ENCODE measurements at regions not wholly inside any gene's neighbourhood (a gene's known extent, or its start where the extent isn't known, plus 50 kb on each side); places are given as distances from the start of the nearest gene placed in this dataset.

DNA sequence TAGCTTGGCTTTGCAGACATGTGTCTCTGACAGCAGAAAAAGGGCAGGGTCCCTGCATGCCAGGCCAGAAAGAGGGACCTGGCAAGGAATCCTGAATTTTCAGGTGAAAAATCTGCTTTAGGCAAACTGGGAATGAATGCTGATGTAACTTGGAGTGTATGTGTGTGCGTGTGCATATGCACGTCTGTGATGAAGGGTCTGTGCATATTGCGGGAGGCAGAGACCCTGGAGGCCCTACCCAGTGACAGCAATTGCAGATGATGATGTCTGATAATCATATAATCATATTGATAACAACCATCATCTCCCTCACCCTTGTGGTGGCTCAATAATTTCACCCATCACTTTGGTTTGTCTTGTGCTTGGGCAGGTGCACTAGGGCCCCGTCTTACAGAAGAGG lies 80.7 kb upstream of the SDK2 start:
- DNase-seq, result no peak

DNA sequence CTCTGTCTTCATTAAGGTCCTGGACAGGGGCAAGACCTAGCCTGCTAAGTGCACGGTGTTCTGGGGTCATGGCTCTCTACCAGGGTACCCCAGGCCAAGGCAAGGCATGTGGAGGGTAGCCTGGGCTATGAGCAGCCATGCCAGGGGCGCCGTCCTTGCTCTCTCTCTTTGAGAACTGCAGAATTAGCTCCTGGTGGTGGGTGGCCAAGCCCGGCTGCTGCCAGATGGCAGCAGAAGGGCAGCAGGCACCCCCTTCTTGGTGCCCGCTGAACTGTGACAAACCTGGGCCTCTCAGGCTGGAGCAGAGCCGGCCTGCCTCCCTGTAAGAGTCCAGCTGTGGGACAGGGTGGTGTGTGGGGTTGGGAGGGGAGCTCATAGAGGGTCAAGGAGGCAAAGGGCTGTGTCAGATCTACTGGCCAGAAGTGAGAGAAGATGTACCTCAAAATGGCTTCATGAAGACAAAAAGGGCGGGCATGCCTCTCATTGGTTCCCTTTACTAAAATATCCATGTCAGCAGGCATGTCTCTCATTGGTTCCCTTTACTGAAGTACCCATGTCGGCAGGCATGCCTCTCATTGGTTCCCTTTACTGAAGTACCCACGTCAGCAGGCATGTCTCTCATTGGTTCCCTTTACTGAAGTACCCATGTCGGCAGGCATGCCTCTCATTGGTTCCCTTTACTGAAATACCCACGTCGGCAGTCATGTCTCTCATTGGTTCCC lies 81.7 kb upstream of the SDK2 start:
- DNase-seq, result no peak

DNA sequence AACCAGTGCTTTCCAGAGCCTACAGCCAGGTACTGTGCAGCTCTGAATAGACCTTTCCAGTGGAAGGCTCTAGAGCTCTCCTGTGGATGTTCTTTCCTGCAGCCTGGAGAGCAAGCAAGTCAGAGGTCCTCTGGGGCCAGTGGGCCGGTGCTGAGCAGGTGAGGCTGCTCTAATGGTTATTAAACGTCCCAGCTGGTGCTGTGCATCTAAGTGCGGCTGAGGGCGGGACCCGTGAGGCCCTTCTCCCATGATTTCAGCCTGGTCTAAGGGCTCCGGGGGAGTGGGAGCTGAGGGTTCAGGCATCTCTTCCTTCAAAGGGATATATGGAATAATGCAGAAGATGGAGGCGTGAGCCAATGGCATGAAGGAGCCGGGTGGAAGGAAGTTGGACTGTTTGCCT lies 83.7 kb upstream of the SDK2 start:
- no peak for DNase-seq

DNA sequence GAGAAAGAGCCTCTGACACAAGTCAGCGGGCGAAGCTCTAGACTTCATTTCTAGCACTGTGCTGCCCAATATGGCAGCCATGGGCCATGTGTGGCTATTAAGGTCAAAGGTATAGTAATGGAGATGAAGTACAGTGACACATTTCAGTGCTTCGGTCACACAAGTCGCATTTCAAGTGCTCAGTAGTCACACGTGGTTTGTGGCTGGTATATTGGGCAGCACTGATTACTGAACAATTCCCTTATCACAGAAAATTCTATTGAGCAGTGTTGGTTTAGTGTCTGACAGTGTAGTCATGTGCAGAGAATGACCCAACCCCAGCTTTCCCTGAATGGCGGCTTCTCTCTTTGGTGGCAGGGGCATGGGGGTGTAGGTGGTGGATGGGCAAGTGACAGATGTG lies 84.9 kb upstream of the SDK2 start:
- DNase-seq, result no peak

DNA sequence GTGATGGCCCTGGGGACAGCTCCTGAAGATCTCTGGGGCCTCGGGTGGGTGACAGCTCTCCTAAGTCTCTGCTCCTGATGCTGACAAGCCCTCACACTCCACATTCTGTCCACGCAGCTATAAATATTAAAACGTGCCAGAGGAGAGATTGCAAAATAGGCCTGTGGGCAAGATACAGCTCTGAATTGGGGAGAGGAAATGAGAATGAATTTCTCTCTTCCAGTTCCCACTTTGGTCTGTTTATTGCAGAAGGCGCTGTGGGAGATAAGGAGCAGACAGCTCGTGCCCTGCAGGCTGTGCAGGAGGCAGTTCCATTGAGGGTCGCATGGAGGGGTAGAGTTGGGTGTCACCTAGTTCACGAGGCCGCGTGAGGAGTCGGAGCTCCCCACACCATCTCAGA lies 87.5 kb upstream of the SDK2 start:
- no peak for DNase-seq

DNA sequence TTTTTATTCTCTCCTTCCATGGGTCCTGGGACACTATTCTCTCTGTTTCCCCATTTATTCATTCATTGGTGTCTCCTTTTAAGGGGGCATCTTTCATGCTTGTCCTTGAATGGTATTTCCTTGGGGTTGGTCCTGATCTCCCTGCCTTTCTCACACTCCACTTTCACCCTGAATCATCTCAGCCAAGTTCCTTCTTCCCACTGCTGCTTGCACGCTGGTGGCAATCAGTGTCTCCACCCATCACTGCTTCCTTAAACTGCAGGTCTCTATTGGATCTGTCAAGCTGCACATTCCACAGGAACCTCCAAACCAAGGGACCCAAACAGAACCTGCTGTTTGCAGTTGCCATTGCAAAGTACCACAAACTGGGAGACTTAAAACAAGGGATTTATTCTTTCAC lies 89.3 kb upstream of the SDK2 start:
- DNase-seq, result no peak

DNA sequence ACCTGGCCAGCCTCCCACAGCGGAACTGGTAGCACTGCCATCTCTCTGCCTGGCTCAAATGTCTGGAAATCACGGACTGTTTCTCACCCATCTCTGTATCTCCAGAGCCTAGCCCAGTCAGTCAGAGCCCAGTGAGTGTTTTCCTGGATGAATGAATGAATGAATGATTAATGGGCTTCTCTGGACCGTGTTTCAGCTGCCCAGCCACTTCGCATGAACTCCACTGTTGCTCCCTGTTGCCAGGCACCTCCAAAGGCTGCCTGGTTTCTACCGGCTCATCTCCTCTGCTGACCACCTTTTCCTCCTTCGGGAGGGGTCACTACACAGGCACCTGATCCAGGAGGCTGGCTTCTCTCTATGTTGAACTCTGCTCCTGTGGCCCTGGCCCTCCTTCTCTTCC lies 91.0 kb upstream of the SDK2 start:
- DNase-seq, result no peak

DNA sequence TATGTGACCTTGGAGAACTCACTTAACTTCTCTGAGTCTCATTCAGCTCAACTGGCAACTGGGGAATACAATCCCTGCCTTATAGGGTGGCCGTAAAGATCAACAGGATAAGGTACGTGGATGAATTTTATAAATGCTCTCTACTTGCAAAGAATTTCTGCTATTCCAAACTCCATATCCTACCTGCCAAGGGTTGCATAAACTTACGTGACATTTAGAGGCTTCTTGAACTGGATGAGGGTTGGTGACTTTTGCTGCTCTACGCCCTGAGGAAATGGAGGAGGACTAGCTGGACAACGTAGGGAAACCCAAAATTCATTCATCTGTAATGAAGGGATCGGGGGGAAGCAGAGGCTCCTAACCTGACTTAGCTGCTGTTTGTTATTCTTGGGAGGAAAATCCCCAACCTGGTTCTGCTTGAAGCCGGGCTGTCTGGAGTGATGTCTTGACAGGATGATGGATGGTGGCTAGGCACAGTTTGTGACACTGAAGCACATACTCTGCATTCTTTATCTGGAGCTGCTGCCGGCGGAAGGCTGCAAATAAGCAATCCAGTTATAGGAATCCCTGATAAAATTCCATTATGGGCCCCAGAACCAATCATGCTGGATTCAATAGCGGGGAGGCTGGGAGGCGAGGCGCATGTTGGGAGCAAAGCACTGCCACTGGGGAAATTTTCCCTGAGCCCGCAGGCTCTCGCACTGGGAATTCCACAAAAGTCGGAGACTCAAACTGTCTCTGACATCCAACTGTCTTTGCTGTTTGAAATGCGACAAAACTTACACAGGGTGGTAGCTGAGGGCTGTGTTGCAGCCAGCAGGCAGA lies 94.7 kb upstream of the SDK2 start:
- DNase-seq, result no peak

DNA sequence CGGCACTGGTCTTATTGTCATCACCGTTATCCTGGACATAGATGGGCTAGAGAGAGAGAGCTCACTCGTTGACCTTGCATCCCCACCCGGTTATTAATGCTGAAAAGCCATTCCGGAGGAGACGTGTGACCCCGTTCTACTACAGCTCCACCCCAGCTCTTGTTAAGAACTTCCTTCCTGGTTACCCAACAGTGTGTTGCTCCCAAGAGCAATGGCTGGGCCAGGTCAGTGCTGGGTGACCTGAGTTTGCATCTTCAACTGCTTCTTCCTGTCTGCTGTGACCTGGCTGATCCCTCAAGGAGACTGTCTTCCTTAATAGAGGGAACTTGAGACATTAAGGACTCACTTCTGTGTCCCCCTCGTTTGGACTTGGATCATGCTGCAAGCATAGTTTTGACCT lies 96.1 kb upstream of the SDK2 start:
- no peak for DNase-seq

DNA sequence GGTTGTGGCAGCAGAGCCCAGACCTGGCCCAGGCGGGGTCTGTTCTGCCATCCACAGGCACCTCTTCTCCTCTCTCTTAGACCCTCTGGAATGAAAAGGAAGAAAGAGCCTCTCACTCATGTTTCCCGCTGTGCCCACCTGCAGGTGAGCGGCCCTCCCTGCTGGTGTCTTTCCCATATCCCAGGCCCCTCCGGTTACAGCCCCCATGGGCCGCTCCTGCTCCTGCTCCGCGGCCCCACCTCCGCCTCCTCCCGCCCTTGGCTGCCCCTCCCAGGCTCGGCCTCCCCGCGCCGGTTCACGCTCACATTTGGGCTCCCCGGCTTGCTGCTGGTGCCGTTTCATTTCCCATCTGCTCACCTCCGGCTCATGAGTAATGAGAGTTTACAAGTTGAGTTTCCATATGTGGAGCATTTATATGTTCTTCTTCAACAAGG lies 98.7 kb upstream of the SDK2 start:
- DNase-seq, result no peak

DNA sequence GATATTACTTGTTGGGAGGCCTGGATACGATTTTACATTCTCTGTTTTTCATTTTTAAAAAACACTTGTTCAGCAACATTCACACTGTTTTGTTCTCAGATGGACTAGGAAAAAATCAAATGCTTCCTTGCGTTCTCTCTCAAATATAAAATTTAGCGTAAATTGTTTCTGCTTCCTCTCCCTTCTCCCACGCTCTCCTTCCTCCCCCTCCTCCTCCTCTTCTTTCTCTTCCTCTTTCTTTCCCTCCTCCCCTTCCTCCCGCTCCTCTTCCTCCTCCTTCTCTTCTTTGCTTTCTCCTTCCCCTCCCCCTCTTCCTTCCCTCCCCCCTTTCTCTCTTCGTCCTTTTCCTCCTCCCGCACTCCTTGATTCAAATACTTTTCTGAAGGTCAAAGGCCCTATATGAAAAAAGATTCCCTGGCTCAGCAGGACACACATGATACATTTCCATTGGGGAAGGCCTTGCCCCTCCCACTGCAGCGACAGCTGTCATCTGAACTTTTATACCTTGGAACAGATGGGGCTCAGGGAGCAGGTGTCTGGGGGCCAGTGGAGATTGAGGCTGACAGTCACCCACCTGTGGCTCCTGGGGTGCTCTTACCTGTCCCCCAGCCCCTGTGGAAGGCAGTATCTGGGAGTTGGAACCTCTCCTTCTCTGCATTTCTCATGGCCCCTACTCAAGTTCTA lies 99.4 kb upstream of the SDK2 start:
- no peak for DNase-seq

DNA sequence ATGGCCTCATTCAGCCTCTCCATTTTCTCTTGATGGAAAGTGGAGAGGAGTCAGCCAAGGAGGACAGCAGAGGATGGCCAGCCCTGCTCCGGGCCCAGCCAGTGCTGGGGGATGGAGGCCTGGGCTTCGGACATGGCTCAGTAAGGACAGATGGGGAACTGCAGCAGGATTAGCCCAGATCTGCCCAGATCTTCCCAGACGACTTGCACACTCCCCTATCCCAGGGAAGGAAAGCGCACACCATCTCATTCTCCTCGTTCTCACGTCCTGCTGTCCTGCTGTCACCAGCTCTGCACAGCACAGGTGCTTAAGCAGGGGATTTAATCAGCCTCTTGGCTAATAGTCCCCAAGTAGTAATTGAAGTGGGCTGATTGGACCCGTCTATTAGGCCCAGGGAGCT lies 100.2 kb upstream of the SDK2 start:
- no peak for DNase-seq

DNA sequence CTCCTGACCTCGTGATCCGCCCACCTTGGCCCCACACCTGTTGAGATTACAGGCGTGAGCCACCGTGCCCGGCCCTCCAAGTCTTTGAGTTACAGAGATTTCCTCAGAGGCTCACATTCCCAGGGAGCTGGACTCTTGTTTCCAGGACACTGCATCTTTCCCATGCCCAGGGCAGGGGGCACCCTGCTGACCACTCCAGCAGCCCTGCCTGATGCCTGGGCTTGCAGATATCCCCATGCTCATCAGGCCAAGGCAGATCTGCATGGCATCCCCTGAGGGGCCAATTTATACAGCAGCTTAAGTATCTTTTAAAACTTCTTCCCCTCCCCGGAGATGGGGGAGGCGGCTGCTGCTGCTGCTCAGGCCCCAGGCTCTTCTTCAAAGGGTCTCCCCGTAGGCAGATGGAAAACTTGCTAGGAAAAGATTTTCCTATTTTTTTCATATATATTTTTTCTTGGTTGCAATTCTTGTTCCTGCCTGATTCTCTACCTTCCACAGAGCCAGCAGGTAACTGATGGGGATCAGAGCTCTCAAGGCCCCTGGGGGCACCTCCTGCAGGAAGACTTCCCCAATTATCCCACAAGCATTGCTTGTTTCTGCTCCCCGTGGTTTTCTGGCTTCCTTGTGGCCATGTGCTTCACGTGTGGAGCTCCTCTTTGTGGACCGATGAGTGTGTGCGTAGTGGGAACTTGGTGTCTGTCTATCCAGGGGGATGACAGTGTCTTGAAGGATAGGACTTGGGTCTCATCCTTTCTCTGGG lies 102.2 kb upstream of the SDK2 start:
- no peak for DNase-seq

DNA sequence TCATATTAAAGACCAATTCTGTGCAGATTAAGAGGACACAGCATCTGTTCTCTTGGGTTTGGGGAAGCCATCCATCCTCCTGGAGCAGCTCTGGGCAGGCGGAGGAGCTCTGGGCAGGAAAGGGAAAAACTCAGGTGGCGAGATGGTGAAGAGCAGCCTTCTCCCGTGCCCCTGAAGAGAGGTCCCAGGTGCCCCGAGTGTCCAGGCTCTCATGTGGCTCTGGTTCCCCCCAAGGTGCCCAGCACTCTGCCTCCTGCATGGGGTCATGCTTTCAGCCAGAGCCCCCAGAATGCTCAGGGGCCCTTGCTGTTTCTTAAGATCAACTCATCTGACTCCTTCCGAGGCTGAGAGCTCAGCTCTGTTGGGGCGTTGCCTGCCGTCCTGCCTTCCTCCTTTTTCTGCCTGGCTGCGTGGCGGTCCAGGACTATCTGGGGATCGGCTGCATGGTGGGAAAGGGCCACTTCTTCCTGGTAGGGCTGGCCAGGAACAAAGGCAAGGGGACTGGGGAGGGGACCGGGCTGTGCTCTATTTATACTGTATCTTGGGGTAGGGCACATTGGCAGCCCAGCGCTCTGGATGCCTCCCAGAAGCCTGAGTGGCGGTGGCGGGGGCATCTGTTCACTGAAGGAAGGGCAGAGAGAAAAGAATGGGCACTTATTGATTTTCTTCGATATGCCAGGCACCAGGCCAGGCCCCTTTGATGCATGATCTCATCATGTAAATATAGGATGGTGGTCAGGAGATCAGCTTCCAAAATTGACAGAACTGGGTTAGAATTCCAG lies 103.2 kb upstream of the SDK2 start:
- no peak for DNase-seq

DNA sequence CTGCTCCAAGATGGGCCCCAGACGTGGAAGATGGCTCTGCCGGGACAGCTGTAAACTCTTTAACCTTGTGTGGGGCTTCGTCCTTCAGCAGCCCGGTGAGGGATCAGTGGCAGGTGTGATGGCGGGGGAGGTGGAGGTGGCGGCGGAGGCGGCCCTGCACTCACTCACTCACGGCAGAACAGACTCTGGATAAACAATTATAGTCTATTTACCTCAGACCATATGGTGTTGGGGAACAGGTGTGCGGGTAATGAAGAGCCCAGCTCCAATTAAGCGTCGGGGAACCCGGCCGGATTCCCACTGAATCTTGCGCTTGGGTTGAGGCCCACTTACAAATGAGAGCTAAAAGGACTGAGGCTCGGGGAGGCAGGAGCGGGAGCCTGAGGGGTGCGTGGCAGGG lies 104.3 kb upstream of the SDK2 start:
- no peak for DNase-seq

DNA sequence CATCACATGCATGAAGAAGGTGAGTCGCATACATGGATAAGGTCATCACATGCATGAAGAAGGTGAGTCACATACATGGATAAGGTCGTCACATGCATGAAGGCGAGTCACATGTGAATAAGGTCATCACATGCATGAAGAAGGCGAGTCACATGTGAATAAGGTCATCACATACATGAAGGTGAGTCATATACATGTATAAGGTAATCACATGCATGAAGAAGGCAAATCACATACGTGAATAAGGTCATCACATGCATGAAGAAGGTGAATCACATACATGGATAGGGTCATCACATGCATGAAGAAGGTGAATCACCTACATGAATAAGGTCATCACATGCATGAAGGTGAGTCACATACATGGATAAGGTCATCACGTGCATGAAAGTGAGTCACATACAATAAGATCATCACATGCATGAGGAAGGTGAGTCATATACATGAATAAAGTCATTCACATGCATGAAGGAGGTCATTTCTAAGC lies 105.1 kb upstream of the SDK2 start:
- no peak for DNase-seq

DNA sequence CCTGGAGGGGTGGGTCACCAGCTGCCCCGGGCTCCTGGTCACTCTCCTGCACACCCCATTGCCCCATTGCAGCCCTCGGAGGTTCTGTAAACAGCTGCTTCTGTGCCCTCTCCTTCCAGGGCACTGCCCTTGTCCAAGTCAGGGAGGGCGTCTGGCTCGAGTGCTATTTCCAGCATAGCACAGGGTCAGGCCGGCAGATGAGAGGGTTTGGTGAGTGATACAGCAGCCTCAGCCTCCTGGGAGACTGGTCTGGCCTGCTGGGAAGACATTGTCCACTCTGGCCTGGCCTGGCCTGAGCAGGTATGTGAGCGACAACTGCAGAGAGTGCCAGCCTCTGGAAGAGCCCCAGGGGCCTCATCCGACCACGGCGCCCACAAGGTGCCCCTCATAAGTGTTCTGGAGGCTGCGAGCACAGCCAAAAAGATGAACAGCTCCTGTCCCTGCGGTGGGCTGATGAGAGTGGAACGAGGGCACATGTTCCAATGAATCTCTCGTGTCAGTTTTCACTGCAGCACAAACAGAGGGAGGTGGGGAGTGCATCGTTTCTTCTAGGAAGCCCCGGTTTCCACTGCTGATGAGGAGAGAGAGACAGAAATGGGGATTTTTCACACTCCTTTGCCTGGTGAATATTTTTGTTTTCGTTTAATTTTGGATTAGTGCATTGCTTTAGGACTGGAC lies 105.8 kb upstream of the SDK2 start:
- DNase-seq, result no peak

DNA sequence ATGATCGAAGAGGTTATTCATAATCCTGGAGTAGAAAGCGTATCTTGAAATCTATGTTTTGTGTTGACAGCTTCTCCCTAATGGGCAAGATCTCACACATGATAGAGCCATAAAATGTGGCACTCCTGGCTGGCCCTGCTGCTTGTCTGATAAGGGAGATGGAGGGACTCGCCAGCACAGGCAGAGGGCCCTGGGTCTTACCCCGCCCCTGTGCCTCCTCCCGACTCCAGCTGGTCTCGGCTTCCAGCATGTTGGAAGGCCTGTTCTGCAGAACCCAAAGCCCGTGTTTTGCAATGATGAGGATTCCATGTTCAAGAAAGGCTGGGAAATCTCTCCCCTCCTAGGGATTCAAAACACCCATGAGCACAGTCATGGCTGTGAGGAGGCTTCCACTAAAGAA lies 106.7 kb upstream of the SDK2 start:
- no peak for DNase-seq

DNA sequence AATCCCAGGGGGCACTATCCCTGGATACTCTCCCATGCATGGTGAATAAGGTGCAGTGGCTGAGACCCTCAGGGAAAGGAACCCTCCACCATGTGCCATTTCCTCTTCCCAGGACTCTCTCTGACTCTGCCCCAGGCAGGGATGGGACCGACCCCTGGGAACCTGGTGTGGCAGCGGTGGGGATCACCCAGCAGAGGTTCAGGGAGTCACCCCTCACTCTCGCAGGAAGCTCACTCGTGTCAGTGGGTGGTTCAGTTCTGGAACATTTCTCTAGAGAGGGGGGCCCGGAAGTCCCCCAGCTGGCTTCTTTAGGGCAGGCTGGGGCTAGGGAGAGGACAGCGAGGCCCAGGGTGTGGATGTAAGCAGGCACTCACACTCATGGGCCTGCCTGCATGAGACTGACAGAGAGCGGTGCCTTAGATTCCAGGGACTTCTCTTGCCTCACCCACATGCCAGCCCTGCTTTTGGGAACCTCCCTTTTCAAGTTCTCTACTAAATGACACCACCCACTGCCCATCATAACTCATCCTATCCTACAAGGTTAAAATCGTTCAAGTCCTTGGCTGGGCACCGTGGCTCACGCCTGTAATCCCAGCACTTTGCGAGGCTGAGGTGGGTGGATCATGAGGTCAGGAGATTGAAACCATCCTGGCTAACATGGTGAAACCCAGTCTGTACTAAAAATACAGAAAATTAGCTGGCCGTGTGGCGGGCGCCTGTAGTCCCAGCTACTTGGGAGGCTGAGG lies 109.7 kb upstream of the SDK2 start:
- no peak for DNase-seq

DNA sequence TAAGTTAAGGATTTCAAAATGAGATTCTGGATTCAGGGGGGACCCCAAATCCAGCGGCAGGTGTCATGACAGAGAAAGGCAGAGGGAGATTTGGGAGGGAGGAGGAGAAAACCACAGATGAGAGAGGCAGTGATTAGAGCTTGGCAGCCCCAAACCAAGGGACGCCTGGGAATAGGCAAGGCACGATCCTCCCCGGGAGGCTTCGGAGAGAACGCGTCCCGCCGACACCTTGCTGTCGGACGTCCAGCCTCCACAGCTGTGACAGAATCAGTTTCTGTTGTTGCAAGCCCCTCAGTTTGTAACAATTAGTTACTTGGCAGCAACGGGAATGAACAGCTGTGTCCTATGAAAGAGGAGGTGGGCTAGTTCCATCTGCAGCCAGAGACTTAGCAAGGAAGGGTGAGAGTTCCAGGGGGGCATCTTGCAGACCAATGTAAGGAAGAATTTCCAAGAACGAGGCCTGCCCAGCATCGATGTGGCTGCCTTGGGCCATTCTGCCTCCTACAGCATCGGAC lies 110.7 kb upstream of the SDK2 start:
- DNase-seq, result no peak

DNA sequence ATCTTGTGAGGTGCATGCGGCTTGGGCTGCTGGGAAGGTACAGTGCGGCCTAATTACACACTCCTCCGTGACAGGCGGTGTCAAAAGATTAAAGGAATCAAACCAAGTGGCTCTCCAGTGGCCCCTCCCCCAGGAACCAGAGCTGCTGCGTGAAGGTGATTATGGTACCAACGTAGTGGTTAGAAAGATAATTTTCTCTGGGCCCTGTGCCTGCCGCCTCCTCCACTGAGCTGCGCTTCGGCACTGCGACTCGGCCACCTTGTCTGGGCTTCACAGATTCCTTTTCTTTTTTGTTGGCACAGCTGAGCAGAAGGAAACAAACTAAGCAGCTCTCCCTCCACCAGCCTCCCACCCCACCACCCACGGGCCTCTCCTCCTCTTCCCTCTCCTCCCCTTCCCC lies 113.2 kb upstream of the SDK2 start:
- DNase-seq, result no peak
